Transverse colon (tissue), 4 donors: ENCODE measurements at regions not wholly inside any gene's neighbourhood (a gene's known extent, or its start where the extent isn't known, plus 50 kb on each side); places are given as distances from the start of the nearest gene placed in this dataset.

Source experiments
- EP300 ChIP-seq: sonication (generic); formaldehyde crosslinking; IDR thresholded peaks from one replicate; pipeline ENCODE4 v1.6.1; 2017; ENCODE audit warnings: antibody characterized with exemption, low read depth
- POLR2A ChIP-seq: fragments of 450-650 bp; IDR thresholded peaks from one replicate; pipeline ENCODE4 v1.6.1; 2016; ENCODE audit warnings: antibody characterized with exemption, mild to moderate bottlenecking, moderate library complexity
- POLR2AphosphoS5 ChIP-seq, 3 donors: sonication (generic); formaldehyde crosslinking; IDR thresholded peaks; one replicate each; pipeline ENCODE4 v1.6.1; 2016; ENCODE audit warnings: antibody characterized with exemption in 3 of 3
- TF ChIP-seq, protein P1 (sequence below), 5 experiments: fragments of 200-600 bp in 3 of 5; fragments of 450-650 bp in 2 of 5; sonication (generic) in 3 of 5; IDR thresholded peaks; 1 replicate in 2 of 5; 2 replicates in 3 of 5; pipeline ENCODE4 v1.5.1; 2016 to 2017; ENCODE audit warnings: antibody characterized with exemption in 5 of 5, inconsistent platforms in 3 of 5, mild to moderate bottlenecking in 2 of 5, moderate library complexity in 1 of 5

- TF ChIP-seq, protein P1, sequence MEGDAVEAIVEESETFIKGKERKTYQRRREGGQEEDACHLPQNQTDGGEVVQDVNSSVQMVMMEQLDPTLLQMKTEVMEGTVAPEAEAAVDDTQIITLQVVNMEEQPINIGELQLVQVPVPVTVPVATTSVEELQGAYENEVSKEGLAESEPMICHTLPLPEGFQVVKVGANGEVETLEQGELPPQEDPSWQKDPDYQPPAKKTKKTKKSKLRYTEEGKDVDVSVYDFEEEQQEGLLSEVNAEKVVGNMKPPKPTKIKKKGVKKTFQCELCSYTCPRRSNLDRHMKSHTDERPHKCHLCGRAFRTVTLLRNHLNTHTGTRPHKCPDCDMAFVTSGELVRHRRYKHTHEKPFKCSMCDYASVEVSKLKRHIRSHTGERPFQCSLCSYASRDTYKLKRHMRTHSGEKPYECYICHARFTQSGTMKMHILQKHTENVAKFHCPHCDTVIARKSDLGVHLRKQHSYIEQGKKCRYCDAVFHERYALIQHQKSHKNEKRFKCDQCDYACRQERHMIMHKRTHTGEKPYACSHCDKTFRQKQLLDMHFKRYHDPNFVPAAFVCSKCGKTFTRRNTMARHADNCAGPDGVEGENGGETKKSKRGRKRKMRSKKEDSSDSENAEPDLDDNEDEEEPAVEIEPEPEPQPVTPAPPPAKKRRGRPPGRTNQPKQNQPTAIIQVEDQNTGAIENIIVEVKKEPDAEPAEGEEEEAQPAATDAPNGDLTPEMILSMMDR (IDR thresholded peaks at IDR 0.05), result no peak
- TF ChIP-seq POLR2A, result no peak
- no peak for TF ChIP-seq EP300
- no peak for TF ChIP-seq POLR2AphosphoS5 (IDR thresholded peaks at IDR 0.05)
These were observed 545.0 kb downstream of the OTOL1 start for GRCh38 chr3:162041622-162042021.
